GM18511 (cell line): ENCODE measurements at regions not wholly inside any gene's neighbourhood (a gene's known extent, or its start where the extent isn't known, plus 50 kb on each side); places are given as distances from the start of the nearest gene placed in this dataset.
"Not testable (repeated sequence)": the region's sequence is repeated elsewhere in the genome, so short reads cannot be mapped to it uniquely, and the experiment has no call there.

Source experiments
- ATAC-seq: cut with Tn5 transposase; IDR thresholded peaks from one replicate; pipeline ENCODE4 v1.9.1; 2021; ENCODE audit warnings: mild to moderate bottlenecking, moderate library complexity; ENCODE audit not compliant: unreplicated experiment

GRCh38 chr10:34016576-34016975 lies 682.1 kb upstream of the NRP1 start:
- no peak for ATAC-seq

DNA sequence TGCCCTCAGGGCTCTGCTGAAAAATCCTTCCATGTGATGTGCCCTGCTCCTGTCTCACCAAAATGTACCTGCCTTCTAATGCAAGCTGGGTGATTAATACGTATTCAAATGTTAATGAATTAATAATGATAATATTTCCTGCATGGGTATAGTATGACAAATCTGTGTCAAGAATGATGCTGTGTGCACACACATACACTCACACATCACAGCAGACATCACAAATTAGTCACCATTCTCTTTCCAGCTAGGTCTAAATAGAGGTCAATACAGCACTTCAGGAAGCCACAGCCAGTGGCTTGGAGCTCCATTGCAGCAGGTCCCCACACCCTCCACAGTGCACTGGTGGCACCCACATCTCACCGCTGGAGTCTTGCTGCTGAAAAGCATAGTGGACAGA lies 681.2 kb upstream of the NRP1 start:
- no peak for ATAC-seq

DNA sequence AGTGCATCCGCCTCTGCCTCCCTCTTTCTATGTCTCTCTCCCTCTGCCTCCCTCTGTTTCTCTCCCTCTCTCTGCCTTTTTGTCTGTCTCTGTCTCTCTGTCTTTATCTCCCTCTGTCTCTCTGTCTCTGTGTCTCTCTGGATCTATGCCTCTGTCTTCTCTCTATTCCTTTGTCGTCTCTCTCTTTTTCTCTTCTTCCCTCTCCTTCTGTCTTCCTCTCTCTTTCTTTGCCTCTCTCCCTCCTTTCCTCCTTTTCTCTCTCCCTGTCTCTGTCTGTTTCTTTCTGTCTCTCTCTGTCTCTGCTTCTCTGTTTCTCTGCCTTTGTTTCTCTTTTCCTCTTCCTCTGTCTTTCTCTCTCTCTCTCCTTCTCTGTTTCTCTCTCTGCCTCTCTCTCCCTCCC lies 678.8 kb upstream of the NRP1 start:
- ATAC-seq, result no peak

DNA sequence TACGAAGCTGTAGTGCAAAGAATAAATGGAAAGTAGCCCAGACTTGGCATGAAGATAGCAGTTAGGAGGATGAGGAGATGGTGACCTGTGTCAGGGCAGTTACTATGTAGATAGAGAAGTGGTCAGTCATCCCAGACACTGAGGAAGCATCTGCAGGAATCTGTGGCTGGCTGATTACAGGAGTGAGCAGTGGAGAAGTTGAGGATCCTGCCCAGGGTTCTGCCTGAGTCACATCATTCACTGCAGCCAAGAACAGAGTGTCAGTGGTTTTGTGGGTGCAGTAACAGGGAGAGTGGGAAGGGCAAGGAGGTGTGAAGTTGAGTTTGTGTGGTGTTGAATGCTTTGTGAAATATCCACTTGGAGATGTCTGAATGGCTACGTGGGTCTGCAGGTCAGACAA lies 676.4 kb upstream of the NRP1 start:
- no peak for ATAC-seq

DNA sequence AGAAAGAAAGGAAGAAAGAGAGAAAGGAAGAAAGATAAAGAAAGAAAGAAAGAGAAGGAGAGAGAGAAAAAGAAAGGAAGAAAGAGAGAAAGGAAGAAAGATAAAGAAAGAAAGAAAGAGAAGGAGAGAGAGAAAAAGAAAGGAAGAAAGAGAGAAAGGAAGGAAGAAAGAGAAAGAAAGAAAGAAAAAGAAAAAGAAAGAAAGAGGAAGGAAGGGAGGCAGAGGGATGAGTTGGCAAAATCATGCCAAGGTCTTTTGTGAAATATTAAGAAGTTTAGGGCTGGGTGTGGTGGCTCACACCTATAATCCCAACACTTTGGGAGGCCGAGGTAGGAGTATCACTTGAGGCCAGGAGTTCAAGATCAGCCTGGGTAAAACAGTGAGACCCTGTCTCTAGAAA lies 675.8 kb upstream of the NRP1 start:
- not testable (repeated sequence) for ATAC-seq

- no peak for ATAC-seq
Measured at GRCh38 chr10:34008656-34009055, 674.2 kb upstream of the NRP1 start.

- no peak for ATAC-seq
Measured at GRCh38 chr10:34006471-34006870, 672.0 kb upstream of the NRP1 start.

GRCh38 chr10:34003561-34003960 lies 669.1 kb upstream of the NRP1 start:
- no peak for ATAC-seq

DNA sequence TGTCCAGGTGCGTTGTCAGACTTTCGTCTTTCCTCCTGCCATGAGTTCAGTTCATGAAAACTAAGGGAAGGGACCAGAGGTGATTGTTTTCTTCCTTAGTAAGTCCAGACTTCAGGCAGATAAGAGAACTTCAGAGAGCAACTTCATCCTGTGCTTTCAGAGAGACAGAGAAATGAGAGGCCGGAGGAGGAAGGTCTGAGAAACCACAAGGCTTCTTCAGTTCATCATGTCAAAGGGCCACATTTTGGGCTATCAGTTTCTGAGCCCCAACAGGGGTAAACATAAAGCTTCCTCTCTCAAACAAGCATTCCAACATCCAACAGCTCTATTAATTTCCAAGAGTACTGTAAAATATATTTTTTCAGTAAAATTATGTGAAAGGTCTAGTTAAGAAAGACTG lies 668.4 kb upstream of the NRP1 start:
- no peak for ATAC-seq

- no peak for ATAC-seq
Measured at GRCh38 chr10:34001831-34002230, 667.4 kb upstream of the NRP1 start.

GRCh38 chr10:34001087-34001580 lies 666.7 kb upstream of the NRP1 start:
- no peak for ATAC-seq

DNA sequence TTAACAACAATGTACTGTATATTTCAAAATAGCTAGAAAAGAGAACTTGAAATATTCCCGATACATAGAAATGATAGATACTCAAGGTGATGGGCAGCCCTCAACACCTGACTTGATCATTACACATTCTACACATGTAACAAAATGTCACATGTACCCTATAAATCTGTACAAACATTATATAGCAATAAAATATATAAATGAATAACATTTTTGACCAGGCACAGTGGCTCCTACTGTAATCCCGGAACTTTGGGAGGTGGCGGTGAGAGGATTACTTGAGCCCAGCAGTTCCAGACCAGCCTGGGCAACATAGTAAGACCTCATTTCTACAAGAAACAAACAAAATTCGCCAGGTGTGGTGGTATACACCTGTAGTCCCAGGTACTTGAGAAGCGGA lies 659.5 kb upstream of the NRP1 start:
- no peak for ATAC-seq

DNA sequence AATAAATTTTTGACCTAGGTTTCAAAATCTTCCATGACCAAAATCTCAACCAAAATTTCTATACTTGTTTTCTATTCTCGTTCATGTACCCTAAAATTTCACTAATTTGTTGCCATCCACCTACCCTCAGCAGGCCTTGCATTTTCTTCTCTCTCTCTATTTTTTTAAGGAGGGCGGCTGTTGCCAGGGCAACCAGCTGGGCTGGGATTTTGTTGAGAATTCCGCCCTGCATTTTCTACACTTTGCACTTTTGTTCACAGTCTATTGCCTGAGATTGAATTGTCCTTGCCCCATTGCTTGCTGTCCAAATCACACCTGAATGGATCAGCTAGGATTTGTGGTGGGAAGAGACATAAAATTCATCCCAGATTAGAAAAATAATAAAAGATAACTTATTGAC lies 657.5 kb upstream of the NRP1 start:
- ATAC-seq, result no peak

GRCh38 chr10:33986515-33986914 lies 652.0 kb upstream of the NRP1 start:
- no peak for ATAC-seq

GRCh38 chr10:33986016-33986415 lies 651.5 kb upstream of the NRP1 start:
- ATAC-seq, result no peak

DNA sequence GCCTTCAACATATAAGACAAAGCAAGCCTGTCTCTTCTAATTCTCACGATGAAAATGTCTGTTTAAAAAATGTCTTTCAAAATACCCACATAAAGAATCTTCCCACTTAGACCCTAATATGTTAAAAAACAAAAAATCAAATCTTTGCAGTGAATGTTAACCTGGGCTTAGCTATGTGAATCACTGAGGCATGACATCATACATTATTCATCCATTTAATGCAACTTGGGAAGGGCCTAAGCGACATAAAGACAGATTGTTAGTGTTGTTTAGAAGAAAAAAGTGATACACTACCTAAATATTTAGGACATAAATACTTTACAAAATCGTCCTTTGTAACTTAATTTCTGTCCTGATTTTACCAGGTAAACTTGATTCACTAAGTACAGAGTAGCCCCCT lies 648.5 kb upstream of the NRP1 start:
- no peak for ATAC-seq

- no peak for ATAC-seq
Measured at GRCh38 chr10:33981301-33981700, 646.8 kb upstream of the NRP1 start.

GRCh38 chr10:33979195-33979594 lies 644.7 kb upstream of the NRP1 start:
- no peak for ATAC-seq

GRCh38 chr10:33975481-33975880 lies 641.0 kb upstream of the NRP1 start:
- no peak for ATAC-seq

DNA sequence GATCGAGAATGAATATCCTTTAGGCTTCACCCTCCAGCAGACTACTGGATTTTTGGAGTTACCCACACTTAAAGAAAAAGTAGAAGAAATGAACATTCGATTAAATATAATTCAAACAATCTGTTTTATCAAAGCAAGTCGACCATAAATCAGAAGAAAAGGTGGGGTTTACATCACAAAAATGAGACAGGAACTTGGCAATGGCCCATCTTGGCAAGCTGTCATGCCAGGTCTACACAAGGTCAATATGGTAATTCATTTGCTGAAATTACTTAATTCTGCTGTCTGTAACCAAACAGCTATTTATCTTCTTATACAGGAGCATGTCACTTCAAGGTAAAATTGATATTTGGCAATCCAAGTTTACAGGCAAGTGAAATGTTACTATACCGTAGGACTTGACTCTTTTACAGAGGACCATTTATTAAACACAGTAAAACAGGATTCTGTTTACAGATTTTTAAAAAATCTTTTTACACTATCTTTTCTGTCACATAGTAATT lies 640.6 kb upstream of the NRP1 start:
- ATAC-seq, result no peak

GRCh38 chr10:33968983-33969382 lies 634.5 kb upstream of the NRP1 start:
- no peak for ATAC-seq

- ATAC-seq, result no peak
Measured at GRCh38 chr10:33967606-33968120, 633.2 kb upstream of the NRP1 start.

DNA sequence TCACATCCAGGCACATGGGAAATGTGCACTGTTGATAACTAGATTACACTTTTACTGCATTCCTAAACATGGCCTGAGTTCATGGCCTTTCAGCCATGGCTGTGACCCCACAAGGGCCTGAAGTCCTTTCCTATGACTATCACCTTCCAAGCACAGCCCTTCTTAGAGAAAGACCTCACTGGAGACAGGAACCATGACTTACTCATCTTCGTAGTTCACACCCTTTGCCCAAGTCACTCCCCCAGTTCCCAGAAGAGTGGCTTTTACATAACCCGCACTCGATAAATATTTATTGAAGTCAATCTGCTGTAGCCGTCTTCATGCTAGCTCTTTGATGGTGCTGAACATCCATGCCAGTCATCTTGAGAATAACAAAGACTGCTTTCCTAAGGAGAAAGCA lies 632.5 kb upstream of the NRP1 start:
- no peak for ATAC-seq
